A549 (cell line): ENCODE measurements at regions not wholly inside any gene's neighbourhood (a gene's known extent, or its start where the extent isn't known, plus 50 kb on each side); places are given as distances from the start of the nearest gene placed in this dataset.

ENCODE experiments used
- ATAC-seq, 2 experiments: fragments of 200-7000 bp in 1 of 2; fragments of >200 bp in 1 of 2; cut with Nextera tagmentation in 1 of 2; cut with Tn5 transposase in 1 of 2; 3 replicates each; pipeline versions ENCODE4 v1.8.0 to v1.9.1; 2018 to 2020; ENCODE audit warnings: mild to moderate bottlenecking in 1 of 2, moderate library complexity in 1 of 2
- CTCF ChIA-PET: fragments of 300-600 bp; sonication (Branson Sonifier 250); formaldehyde crosslinking; extraction: SDS; loops from one replicate; lab custom pipeline; 2021; ENCODE audit warnings: antibody characterized with exemption, inconsistent platforms; lab: Yijun Ruan, JAX
- POLR2A ChIA-PET: fragments of 350-600 bp; formaldehyde crosslinking; extraction: SDS; loops from one replicate; lab custom pipeline; 2021; ENCODE audit warnings: antibody characterized with exemption, inconsistent platforms; lab: Yijun Ruan, JAX
- DNase-seq, 2 experiments: peaks; one replicate each; pipeline versions ENCODE4 v3.0.0 to v3.0.0-alpha.2; 2011 to 2016; ENCODE audit warnings: low read depth in 1 of 2, low spot score in 1 of 2
- FAIRE-seq: peaks from 2 replicates; lab custom pipeline; 2011; peaks lifted over from hg19 to GRCh38; lab: Jason Lieb, UNC
- H3K27ac ChIP-seq, 2 experiments: fragments of >200 bp; sonication (Bioruptor Twin); formaldehyde crosslinking; 3 replicates each; pipeline ENCODE4 v1.5.1; 2016 to 2017
- H3K4me1 ChIP-seq: fragments of >200 bp; sonication (Bioruptor Twin); formaldehyde crosslinking; 3 replicates; pipeline ENCODE4 v1.6.1; 2016
- H3K4me2 ChIP-seq: fragments of >200 bp; sonication (Bioruptor Twin); formaldehyde crosslinking; 3 replicates; pipeline ENCODE4 v1.6.1; 2016
- H3K4me3 ChIP-seq: fragments of >200 bp; sonication (Bioruptor Twin); formaldehyde crosslinking; 3 replicates; pipeline ENCODE4 v1.5.1; 2016
- H3K9me3 ChIP-seq: fragments of >200 bp; sonication (Bioruptor Twin); formaldehyde crosslinking; 3 replicates; pipeline ENCODE4 v1.6.1; 2016
- CBX2 ChIP-seq: fragments of 200-600 bp; sonication (generic); IDR thresholded peaks from 2 replicates; pipeline ENCODE4 v1.6.1; 2016; ENCODE audit warnings: low read depth, mild to moderate bottlenecking, borderline replicate concordance
- CHD4 ChIP-seq: fragments of 200-600 bp; sonication (generic); IDR thresholded peaks from 2 replicates; pipeline ENCODE4 v1.6.1; 2016; ENCODE audit warnings: antibody characterized with exemption, mild to moderate bottlenecking, borderline replicate concordance
- ESRRA ChIP-seq: fragments of 150-350 bp; IDR thresholded peaks from 2 replicates; pipeline ENCODE4 v1.6.1; 2014; ENCODE audit warnings: mild to moderate bottlenecking, low read length, borderline replicate concordance
- FOSL2 ChIP-seq, 2 experiments: fragments of 450-650 bp in 1 of 2; fragments of >200 bp in 1 of 2; sonication (Bioruptor Twin) in 1 of 2; formaldehyde crosslinking; IDR thresholded peaks; 2 replicates each; pipeline versions ENCODE4 v1.5.0 to v1.6.1; 2016 to 2020; ENCODE audit warnings: mild to moderate bottlenecking in 1 of 2, moderate library complexity in 1 of 2
- JUN ChIP-seq, 2 experiments: fragments of >200 bp; sonication (Bioruptor Twin); formaldehyde crosslinking; IDR thresholded peaks; 2 replicates in 1 of 2; 3 replicates in 1 of 2; pipeline ENCODE4 v1.6.1; 2016 to 2017
- MAZ ChIP-seq: fragments of 150-350 bp; IDR thresholded peaks from 2 replicates; pipeline ENCODE4 v1.6.1; 2014; ENCODE audit warnings: antibody characterized with exemption, low read depth, low read length, borderline replicate concordance
- NFE2L2 ChIP-seq: fragments of 150-350 bp; conservative IDR thresholded peaks from 2 replicates; pipeline ENCODE4 v1.6.1; 2014; ENCODE audit warnings: low read length
- NPAS2 ChIP-seq: fragments of 250-450 bp; sonication (Bioruptor Pico); IDR thresholded peaks from 2 replicates; pipeline ENCODE4 v1.8.0; 2022; ENCODE audit warnings: mild to moderate bottlenecking, moderate library complexity, borderline replicate concordance
- NR3C1 ChIP-seq: fragments of >200 bp; sonication (Bioruptor Twin); formaldehyde crosslinking; IDR thresholded peaks from 3 replicates; pipeline ENCODE4 v1.6.1; 2017
- PHF8 ChIP-seq: fragments of 200-600 bp; sonication (generic); IDR thresholded peaks from 2 replicates; pipeline ENCODE4 v1.6.1; 2016; ENCODE audit warnings: low read depth, mild to moderate bottlenecking, antibody characterized with exemption, moderate library complexity, borderline replicate concordance
- RAD21 ChIP-seq, 2 experiments: fragments of >200 bp in 1 of 2; sonication (Bioruptor Twin) in 1 of 2; formaldehyde crosslinking in 1 of 2; IDR thresholded peaks in 1 of 2; conservative IDR thresholded peaks in 1 of 2; 2 replicates in 1 of 2; 3 replicates in 1 of 2; pipeline ENCODE4 v1.6.1; 2012 to 2018; ENCODE audit warnings: inconsistent platforms in 1 of 2
- RNF2 ChIP-seq: fragments of 200-600 bp; sonication (generic); IDR thresholded peaks from 2 replicates; pipeline ENCODE4 v1.6.1; 2016; ENCODE audit warnings: low read depth, mild to moderate bottlenecking, antibody characterized with exemption, moderate library complexity, borderline replicate concordance
- SMC3 ChIP-seq: fragments of >200 bp; sonication (Bioruptor Twin); formaldehyde crosslinking; IDR thresholded peaks from 3 replicates; pipeline ENCODE4 v1.6.1; 2018; ENCODE audit warnings: inconsistent platforms
- TFCP2L1 ChIP-seq: fragments of 250-450 bp; sonication (Bioruptor Pico); IDR thresholded peaks from 2 replicates; pipeline ENCODE4 v1.5.0; 2021; ENCODE audit warnings: mild to moderate bottlenecking
- ZFP36 ChIP-seq: fragments of 450-650 bp; IDR thresholded peaks from 2 replicates; pipeline ENCODE4 v1.6.1; 2014; ENCODE audit warnings: borderline replicate concordance; ENCODE audit not compliant: partially characterized antibody
- WGBS: methylation state at CpG from one replicate; pipeline ENCODE4 v1.1.6; 2017; ENCODE audit errors: missing lambda C conversion rate; 5-methylcytosine and 5-hydroxymethylcytosine counted together
- TF ChIP-seq, protein P1 (sequence below): IDR thresholded peaks from 2 replicates; pipeline ENCODE4 v1.6.1; 2012
- TF ChIP-seq, protein P2 (sequence below): fragments of 200-600 bp; sonication (generic); IDR thresholded peaks from 2 replicates; pipeline ENCODE4 v1.6.1; 2016; ENCODE audit warnings: antibody characterized with exemption, mild to moderate bottlenecking, moderate library complexity
- TF ChIP-seq, protein P3 (sequence below): IDR thresholded peaks from 2 replicates; pipeline ENCODE4 v1.6.1; 2012; ENCODE audit warnings: low read depth, borderline replicate concordance
- TF ChIP-seq, protein P4 (sequence below): fragments of >200 bp; sonication (Bioruptor Twin); formaldehyde crosslinking; IDR thresholded peaks from 3 replicates; pipeline ENCODE4 v1.5.1; 2016

DNA sequence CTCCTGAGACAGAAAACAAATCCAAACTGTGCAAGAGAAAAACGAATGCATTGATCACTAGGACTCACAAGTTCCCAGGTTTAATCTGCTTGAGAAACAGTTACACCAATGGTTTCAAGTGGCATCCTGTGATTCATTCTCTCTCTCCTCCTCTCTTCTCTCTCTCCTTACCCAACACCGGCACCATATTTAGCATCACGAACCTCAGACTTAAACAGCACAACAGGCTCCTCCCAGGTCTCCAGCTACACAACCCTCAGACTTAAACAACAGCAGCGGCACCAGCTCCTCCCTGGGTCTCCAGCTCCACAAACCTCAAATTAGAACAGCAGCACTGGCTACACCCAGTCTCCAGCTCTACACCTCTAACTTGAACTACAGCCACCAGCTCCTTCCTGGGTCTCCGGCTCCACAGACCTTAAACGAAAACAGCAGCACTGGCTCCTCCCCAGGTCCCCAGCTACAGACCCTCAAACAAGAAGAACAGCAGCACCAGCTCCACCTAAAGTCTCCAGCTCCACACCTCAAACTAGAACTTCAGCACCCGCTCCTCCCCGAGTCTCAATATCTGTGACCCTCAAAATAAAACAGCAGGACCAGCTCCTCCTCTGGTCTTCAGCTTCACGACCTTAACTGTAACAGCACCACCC lies 355.9 kb downstream of the PREX1 start:
- DNase-seq: no peak
- H3K4me2 ChIP-seq: peak overlapping the region; percentile 19; the same call in 1 of the 3 replicates
- peak; percentile 61; the same call in 1 of the 2 replicates for TF ChIP-seq RNF2
- no peak for TF ChIP-seq JUN (IDR thresholded peaks at IDR 0.05)
- no peak overlapping the region for H3K27ac ChIP-seq
- ATAC-seq: no peak
- peaks cover 12% of the 10 kb centered on the region; the same call in 2 of the 3 replicates for H3K9me3 ChIP-seq
- no peak for FAIRE-seq
- 31% methylated on average over 9 of the region's 9 CpGs for WGBS
- no peak overlapping the region for H3K4me3 ChIP-seq
- ChIA-PET POLR2A (no interaction called here), CTCF (interaction anchor here (0.9 kb wide), 1 partner anchor 149 kb away, joined by 3 read pairs; no protein-coding TSS in a partner anchor)
- no peaks in the 10 kb centered on the region for H3K4me1 ChIP-seq

DNA sequence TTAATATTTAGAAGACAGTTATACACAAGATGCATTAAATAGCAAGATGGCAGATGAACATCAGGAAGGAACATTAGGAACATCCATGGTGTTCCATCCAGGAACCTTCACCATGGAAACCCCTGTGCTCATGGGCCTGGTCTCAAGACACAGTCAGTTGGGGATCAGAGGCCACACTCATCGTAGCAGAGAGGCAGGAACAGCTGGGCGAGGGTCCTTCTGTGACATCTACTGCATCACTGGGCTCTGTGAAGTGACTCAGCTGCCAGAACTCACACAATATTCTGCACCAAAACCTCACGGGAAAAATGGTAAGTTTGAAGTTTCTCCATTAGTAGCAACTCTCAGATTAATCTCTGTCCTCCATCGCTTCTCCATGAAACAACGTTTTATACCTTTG lies 356.6 kb downstream of the PREX1 start:
- Histone ChIP-seq H3K9me3 (peaks cover 10% of the 10 kb centered on the region; the same call in 1 of the 3 replicates), H3K4me1 (no peaks in the 10 kb centered on the region), H3K4me3 (no peak overlapping the region), H3K4me2 (no peak overlapping the region), H3K27ac (no peak overlapping the region)
- DNase-seq: no peak
- TF ChIP-seq, protein P1, sequence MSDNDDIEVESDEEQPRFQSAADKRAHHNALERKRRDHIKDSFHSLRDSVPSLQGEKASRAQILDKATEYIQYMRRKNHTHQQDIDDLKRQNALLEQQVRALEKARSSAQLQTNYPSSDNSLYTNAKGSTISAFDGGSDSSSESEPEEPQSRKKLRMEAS: no peak
- no peak for TF ChIP-seq ESRRA
- no peak for TF ChIP-seq TFCP2L1 (CRISPR knock-in tag)
- TF ChIP-seq SMC3: no peak
- TF ChIP-seq RAD21 (conservative IDR thresholded peaks at IDR 0.05 in 1 of 2, IDR thresholded peaks at IDR 0.05 in 1 of 2): no peak
- TF ChIP-seq NFE2L2: no peak
- TF ChIP-seq, protein P2, sequence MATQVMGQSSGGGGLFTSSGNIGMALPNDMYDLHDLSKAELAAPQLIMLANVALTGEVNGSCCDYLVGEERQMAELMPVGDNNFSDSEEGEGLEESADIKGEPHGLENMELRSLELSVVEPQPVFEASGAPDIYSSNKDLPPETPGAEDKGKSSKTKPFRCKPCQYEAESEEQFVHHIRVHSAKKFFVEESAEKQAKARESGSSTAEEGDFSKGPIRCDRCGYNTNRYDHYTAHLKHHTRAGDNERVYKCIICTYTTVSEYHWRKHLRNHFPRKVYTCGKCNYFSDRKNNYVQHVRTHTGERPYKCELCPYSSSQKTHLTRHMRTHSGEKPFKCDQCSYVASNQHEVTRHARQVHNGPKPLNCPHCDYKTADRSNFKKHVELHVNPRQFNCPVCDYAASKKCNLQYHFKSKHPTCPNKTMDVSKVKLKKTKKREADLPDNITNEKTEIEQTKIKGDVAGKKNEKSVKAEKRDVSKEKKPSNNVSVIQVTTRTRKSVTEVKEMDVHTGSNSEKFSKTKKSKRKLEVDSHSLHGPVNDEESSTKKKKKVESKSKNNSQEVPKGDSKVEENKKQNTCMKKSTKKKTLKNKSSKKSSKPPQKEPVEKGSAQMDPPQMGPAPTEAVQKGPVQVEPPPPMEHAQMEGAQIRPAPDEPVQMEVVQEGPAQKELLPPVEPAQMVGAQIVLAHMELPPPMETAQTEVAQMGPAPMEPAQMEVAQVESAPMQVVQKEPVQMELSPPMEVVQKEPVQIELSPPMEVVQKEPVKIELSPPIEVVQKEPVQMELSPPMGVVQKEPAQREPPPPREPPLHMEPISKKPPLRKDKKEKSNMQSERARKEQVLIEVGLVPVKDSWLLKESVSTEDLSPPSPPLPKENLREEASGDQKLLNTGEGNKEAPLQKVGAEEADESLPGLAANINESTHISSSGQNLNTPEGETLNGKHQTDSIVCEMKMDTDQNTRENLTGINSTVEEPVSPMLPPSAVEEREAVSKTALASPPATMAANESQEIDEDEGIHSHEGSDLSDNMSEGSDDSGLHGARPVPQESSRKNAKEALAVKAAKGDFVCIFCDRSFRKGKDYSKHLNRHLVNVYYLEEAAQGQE: no peak
- CTCF ChIA-PET: interaction anchor here (0.9 kb wide), 1 partner anchor 148 kb away, joined by 3 read pairs; no protein-coding TSS in a partner anchor
- FAIRE-seq: no peak
- POLR2A ChIA-PET: no interaction called here
- 29% methylated on average over 5 of the region's 5 CpGs for WGBS
- no peak for ATAC-seq

DNA sequence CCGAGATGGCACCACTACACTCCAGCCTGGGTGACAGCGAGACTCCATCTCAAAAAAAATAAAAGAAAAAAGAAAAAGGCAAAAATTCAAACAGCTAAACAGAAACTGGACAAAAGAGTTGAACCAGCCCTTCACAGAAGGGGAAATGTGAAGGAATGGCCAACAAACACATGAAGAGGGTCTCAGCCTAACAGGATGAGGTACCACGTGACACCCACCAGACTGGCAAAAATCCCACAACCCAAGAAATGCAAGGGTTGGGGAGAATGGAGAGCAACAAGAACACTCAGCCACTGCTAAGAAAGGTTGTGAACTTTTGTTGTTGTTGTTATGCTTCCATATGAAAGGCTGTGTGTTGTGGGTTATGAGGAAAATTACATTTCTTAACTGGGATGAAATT lies 357.7 kb downstream of the PREX1 start:
- Histone ChIP-seq H3K4me1 (no peaks in the 10 kb centered on the region), H3K4me3 (no peak overlapping the region), H3K9me3 (0 out of 3 replicates have a peak, but pooled peaks cover under 1% of the 10 kb centered on the region), H3K27ac (no peak overlapping the region), H3K4me2 (no peak overlapping the region)
- DNase-seq: no peak
- 25% methylated on average over 3 of the region's 3 CpGs for WGBS
- TF ChIP-seq NPAS2 (CRISPR knock-in tag): no peak
- TF ChIP-seq, protein P3, sequence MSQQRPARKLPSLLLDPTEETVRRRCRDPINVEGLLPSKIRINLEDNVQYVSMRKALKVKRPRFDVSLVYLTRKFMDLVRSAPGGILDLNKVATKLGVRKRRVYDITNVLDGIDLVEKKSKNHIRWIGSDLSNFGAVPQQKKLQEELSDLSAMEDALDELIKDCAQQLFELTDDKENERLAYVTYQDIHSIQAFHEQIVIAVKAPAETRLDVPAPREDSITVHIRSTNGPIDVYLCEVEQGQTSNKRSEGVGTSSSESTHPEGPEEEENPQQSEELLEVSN: no peak
- TF ChIP-seq, protein P4, sequence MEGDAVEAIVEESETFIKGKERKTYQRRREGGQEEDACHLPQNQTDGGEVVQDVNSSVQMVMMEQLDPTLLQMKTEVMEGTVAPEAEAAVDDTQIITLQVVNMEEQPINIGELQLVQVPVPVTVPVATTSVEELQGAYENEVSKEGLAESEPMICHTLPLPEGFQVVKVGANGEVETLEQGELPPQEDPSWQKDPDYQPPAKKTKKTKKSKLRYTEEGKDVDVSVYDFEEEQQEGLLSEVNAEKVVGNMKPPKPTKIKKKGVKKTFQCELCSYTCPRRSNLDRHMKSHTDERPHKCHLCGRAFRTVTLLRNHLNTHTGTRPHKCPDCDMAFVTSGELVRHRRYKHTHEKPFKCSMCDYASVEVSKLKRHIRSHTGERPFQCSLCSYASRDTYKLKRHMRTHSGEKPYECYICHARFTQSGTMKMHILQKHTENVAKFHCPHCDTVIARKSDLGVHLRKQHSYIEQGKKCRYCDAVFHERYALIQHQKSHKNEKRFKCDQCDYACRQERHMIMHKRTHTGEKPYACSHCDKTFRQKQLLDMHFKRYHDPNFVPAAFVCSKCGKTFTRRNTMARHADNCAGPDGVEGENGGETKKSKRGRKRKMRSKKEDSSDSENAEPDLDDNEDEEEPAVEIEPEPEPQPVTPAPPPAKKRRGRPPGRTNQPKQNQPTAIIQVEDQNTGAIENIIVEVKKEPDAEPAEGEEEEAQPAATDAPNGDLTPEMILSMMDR: no peak
- no peak for TF ChIP-seq FOSL2 (IDR thresholded peaks at IDR 0.05)
- no peak for TF ChIP-seq FOSL2 (CRISPR knock-in tag; IDR thresholded peaks at IDR 0.05)
- TF ChIP-seq MAZ: no peak
- TF ChIP-seq CHD4: no peak
- no peak for TF ChIP-seq ZFP36
- no peak for TF ChIP-seq NR3C1
- TF ChIP-seq CBX2: no peak
- no peak for TF ChIP-seq PHF8
- no peak for TF ChIP-seq ESRRA
- no peak for FAIRE-seq
- CTCF ChIA-PET: no interaction called here
- POLR2A ChIA-PET: no interaction called here
- no peak for ATAC-seq
